ENCODE measurements at regions not wholly inside any gene's neighbourhood (a gene's known extent, or its start where the extent isn't known, plus 50 kb on each side); places are given as distances from the start of the nearest gene placed in this dataset.

DNA sequence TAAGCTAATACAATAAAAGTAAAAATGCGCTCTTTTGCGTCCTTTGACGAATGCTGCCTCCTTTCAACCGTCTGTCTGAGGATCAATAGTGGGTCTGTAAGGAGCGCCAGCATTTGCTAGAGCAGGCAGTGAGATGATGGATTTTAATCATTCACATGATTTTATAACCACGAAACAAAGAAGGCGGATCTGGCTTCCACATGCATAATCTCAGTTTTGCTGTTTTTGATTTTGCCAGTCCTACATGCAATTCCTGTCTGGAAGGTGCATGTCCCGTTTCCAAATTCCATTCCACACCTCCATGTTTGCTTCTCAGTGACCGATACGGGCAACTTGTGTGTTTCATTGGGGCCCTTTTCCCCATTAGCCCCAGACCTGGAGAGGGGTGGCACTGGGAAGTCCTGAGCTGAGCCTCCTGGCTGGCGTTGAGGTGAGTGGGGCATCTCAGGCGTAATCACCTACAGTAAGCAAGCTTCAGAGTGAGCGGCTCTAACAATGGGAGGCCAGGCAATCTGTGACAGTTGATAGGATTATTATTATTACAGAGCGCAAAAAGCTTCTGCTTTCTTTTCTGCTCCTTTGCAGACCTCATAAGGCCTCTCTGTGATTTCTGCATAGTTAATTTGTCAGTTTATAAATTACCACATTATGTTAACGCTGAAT, 405.4 kb downstream of the ZSWIM6 start:
- TF ChIP-seq CTCF (IDR thresholded peaks at IDR 0.05) (no peak), POLR2A (IDR thresholded peaks at IDR 0.05) (no peak)
